Mesodermal cell (in vitro differentiated cells): ENCODE measurements at regions not wholly inside any gene's neighbourhood (a gene's known extent, or its start where the extent isn't known, plus 50 kb on each side); places are given as distances from the start of the nearest gene placed in this dataset.

ENCODE experiments used
- H3K27ac ChIP-seq: 2 replicates; pipeline ENCODE4 v1.7.0; 2013; ENCODE audit warnings: mild to moderate bottlenecking, low read depth, low read length, moderate library complexity; ENCODE audit not compliant: severe bottlenecking
- H3K36me3 ChIP-seq: 2 replicates; pipeline ENCODE4 v1.7.1; 2013; ENCODE audit warnings: mild to moderate bottlenecking, low read length, moderate library complexity; ENCODE audit not compliant: control insufficient read depth, insufficient read depth
- H3K4me1 ChIP-seq: one replicate; pipeline ENCODE4 v1.7.1; 2013; ENCODE audit warnings: mild to moderate bottlenecking, low read length; ENCODE audit not compliant: insufficient read depth, control insufficient read depth, poor library complexity, severe bottlenecking
- H3K4me3 ChIP-seq: 2 replicates; pipeline ENCODE4 v1.7.0; 2013; ENCODE audit warnings: low read length, control low read depth, mild to moderate bottlenecking; ENCODE audit not compliant: insufficient read depth, poor library complexity, severe bottlenecking; ENCODE audit errors: extremely low read depth
- H3K9me3 ChIP-seq: 2 replicates; pipeline ENCODE4 v1.7.1; 2013; ENCODE audit warnings: mild to moderate bottlenecking, low read length, moderate library complexity; ENCODE audit not compliant: control insufficient read depth
- WGBS, 2 experiments: methylation state at CpG; one replicate each; pipeline ENCODE4 v1.1.5; 2013; ENCODE audit warnings: missing lambda C conversion rate in 2 of 2; ENCODE audit not compliant: insufficient coverage in 2 of 2; 5-methylcytosine and 5-hydroxymethylcytosine counted together

DNA sequence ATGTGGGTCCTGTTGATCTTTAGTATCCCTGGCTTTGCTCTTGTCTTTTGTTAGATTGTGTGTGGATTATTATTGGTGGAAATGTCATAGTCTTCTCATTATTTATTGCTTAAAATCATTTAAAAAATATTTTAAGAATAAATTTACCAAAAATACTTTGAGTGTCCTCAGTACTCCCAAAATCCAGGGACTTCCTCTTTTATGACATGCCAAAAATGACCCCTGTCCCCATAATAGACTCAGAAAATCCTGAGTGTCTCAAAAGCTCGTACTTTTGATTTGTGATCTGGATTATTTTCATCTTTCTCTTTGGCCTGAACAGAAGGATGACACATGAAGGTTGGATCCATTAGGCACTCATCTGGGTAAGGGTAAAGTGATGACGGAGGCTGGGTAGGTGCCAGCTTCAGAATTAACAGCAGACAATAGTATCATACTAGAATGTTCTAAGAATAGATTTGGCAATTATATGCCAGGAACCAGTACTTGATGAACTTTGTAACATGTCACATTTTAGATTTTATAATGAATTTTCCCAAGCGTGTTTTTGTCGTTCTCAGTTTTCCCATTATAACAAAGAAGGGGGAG lies 602.2 kb upstream of the CDH8 start:
- Histone ChIP-seq H3K36me3 (no peaks in the 10 kb centered on the region), H3K4me3 (no peak overlapping the region), H3K27ac (no peak overlapping the region), H3K9me3 (no peaks in the 10 kb centered on the region), H3K4me1 (no peaks in the 10 kb centered on the region)
- WGBS, 2 experiments = 75% methylated on average over 1 of the region's 4 CpGs; no CpG with 5 or more reads in 1 of the 2 experiments

- Histone ChIP-seq H3K9me3 (no peaks in the 10 kb centered on the region), H3K4me3 (no peak overlapping the region), H3K36me3 (no peaks in the 10 kb centered on the region), H3K4me1 (no peaks in the 10 kb centered on the region), H3K27ac (no peak overlapping the region)
- 80% methylated on average over 1 of the region's 2 CpGs; no CpG with 5 or more reads in 1 of the 2 experiments for WGBS, 2 experiments
These were observed 589.1 kb upstream of the CDH8 start for GRCh38 chr16:62625326-62625725.

- no peaks in the 10 kb centered on the region for H3K4me1 ChIP-seq
- H3K27ac ChIP-seq = no peak overlapping the region
- H3K4me3 ChIP-seq = no peak overlapping the region
- no peaks in the 10 kb centered on the region for H3K36me3 ChIP-seq
- H3K9me3 ChIP-seq = no peaks in the 10 kb centered on the region
These were observed 584.0 kb upstream of the CDH8 start for GRCh38 chr16:62620275-62620674.

DNA sequence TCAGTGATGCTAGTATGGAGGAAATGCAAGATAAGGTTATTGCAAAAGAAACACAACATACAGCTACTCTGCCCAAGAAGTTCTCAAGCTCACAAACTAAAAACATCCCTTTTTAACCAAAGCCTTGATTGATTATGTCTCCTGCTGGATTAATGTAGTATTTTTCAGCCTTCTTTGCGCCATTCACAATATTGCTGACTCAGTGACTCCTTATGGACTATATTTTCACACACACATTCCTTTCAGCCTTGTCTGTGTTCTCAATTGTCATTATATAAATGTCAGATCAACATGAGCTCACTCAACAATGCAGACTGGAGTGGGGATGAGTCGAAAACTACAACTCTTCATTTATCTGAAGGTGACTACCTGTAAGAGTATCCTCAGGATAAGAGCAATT lies 579.3 kb upstream of the CDH8 start:
- Histone ChIP-seq H3K4me3 (no peak overlapping the region), H3K27ac (no peak overlapping the region), H3K36me3 (no peaks in the 10 kb centered on the region), H3K4me1 (no peaks in the 10 kb centered on the region), H3K9me3 (no peaks in the 10 kb centered on the region)
- WGBS, 2 experiments = 40% methylated on average over 2 of the region's 2 CpGs; no CpG with 5 or more reads in 1 of the 2 experiments

DNA sequence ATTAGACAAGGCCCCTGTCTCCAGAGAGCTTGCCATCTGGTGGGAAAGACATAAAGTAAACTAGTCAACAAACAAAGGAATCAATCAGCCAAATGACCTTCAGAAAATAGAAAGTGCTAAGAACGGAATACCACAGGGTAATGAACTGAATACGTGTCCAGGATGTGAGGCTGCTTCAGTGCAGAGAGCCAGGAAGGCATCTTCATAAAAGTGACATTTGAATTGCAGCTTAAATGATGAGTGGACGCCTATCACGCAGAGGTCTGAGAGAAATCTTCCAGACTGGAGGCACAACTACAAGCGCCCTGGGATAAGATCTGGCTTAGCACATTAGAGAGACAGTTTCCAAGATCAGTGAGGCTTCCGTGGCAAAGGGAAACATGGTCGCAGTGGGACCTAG lies 574.1 kb upstream of the CDH8 start:
- H3K36me3 ChIP-seq = no peaks in the 10 kb centered on the region
- no peaks in the 10 kb centered on the region for H3K9me3 ChIP-seq
- no peak overlapping the region for H3K4me3 ChIP-seq
- no peak overlapping the region for H3K27ac ChIP-seq
- 93 to 94% methylated on average over 7 of the region's 7 CpGs for WGBS, 2 experiments
- no peaks in the 10 kb centered on the region for H3K4me1 ChIP-seq

GRCh38 chr16:62602790-62603189 lies 566.6 kb upstream of the CDH8 start:
- 86 to 90% methylated on average over 2 to 3 of the region's 3 CpGs for WGBS, 2 experiments
- Histone ChIP-seq H3K27ac (no peak overlapping the region), H3K36me3 (no peaks in the 10 kb centered on the region), H3K9me3 (no peaks in the 10 kb centered on the region), H3K4me1 (no peaks in the 10 kb centered on the region), H3K4me3 (no peak overlapping the region)

DNA sequence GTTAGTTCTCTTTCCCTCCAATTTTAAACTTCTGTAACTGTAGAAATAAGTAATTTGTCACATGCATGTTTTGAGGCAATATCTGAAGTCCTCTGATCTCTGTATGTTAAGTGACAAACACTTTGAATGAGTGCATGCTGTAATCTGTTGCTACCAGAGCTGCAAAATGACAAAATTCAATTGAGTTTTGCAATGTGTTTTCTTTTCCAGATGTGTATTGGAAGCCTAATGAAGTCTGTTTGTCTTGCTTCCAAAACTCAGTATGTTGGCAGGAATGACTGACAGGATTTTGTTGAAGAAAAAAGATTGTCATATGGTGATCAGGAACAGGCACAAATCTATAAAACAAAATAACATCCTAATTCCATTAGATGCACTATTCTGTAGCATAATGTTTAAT lies 561.6 kb upstream of the CDH8 start:
- H3K4me1 ChIP-seq = no peaks in the 10 kb centered on the region
- H3K27ac ChIP-seq = no peak overlapping the region
- H3K4me3 ChIP-seq = no peak overlapping the region

DNA sequence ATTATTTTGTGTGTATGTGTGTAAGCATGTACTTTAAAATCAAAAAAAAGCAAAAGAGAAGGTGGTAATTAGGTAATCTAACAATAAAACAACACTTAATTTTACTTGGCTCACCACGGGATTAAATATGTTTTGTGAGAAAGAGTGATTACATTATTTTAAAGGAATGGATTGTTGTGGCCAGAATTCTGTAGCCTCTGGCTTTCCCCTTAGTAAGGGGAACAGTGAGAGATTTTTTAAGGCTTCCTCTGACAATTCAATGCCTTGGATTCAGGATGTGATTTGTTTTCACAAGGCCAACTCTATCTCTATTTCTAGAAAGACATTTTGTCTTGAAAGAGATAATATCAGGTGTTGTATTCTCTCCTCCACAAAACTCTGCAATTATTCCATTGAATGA lies 560.3 kb upstream of the CDH8 start:
- no CpG with 5 or more reads among the region's 1 CpG for WGBS, 2 experiments

More for the DNA sequence above, 561.6 kb upstream of the CDH8 start:
- Histone ChIP-seq H3K36me3 (no peaks in the 10 kb centered on the region), H3K9me3 (no peaks in the 10 kb centered on the region)

DNA sequence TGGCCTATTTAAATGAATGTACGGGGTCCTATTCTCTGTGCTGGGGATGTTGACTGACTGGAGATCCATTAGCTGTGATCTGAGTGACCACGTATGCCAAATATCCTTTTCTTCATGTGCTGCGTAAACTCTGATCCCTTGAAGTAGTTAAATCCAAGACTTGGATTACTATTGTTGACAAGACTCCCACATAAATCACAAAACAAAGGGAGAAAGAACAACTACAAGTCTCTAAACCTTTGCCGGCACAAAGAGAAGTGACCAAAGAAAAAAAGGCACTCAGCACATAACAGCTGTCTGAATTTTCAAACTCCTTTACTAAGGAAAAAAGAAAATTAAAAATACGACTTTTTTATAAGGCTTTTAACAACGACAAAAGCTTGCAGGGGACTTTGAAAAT lies 559.9 kb upstream of the CDH8 start:
- 87% methylated on average over 4 of the region's 6 CpGs; no CpG with 5 or more reads in 1 of the 2 experiments for WGBS, 2 experiments
- H3K27ac ChIP-seq = no peak overlapping the region

More for the DNA sequence above, 560.3 kb upstream of the CDH8 start:
- Histone ChIP-seq H3K36me3 (no peaks in the 10 kb centered on the region), H3K27ac (no peak overlapping the region), H3K9me3 (no peaks in the 10 kb centered on the region), H3K4me3 (no peak overlapping the region), H3K4me1 (no peaks in the 10 kb centered on the region)

DNA sequence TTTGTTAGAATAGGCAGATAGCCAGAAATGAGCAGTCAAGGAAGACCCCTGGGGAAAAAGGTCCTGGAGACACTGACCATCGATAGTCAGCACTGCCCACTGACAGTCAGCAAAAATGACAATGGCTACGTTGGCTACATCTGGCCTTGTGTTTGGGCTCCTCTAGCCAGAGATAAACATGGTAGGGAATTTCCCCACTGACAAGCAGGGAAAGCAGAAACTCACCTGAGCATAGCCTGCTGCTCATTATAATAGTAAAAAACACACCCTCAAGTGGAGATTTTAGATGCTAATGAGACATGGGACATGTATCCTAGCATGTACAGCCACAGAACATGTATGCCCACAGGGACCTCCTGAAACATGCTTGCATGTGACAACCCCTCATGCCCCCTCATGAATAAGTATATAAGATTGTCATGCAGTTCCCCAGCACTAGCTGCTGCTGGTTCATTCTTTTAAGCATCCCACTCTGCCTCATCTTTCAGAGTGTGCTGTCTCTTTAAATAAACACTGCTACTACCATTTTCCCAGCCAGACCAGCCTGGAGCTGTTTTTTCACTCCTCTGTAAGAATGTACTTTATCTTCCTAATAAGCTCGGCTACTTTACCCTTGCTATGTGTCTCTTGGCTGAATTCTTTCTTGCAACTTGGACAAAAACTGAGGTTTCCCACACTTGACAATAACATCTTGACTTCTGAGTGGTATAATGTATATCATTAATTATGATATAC lies 550.1 kb upstream of the CDH8 start:
- no peak overlapping the region for H3K27ac ChIP-seq
- no peaks in the 10 kb centered on the region for H3K4me1 ChIP-seq
- no peaks in the 10 kb centered on the region for H3K9me3 ChIP-seq
- WGBS, 2 experiments = 84 to 91% methylated on average over 2 to 3 of the region's 3 CpGs
- no peak overlapping the region for H3K4me3 ChIP-seq
- no peaks in the 10 kb centered on the region for H3K36me3 ChIP-seq

More for the DNA sequence above, 559.9 kb upstream of the CDH8 start:
- Histone ChIP-seq H3K36me3 (no peaks in the 10 kb centered on the region), H3K4me3 (no peak overlapping the region), H3K4me1 (no peaks in the 10 kb centered on the region), H3K9me3 (no peaks in the 10 kb centered on the region)

DNA sequence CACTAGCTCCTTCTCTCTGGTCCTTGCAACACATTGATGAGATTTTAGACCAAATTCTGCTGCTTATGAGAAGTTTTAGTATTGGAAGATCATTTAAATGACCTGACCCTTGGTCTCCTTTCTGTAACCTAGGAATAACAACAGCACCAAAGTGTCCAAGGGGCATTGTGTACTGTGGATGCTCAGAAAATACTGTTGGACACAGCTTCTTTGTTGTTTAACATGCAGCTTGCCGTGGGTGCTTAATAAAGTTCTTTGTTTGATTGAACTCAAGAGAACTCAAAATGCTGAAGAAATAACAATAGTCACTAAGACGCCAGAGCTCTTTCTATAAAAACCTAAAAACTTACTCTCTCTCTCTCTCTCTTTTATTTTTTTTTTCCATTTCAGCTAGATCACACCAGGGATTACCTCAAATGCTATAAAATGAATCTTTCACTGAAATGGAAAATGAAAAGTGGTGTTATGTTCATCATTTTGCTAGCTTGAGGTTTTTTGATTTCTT lies 548.9 kb upstream of the CDH8 start:
- no peaks in the 10 kb centered on the region for H3K9me3 ChIP-seq
- H3K27ac ChIP-seq = no peak overlapping the region
- WGBS, 2 experiments = 78% methylated on average over 1 of the region's 2 CpGs; no CpG with 5 or more reads in 1 of the 2 experiments
- H3K4me1 ChIP-seq = no peaks in the 10 kb centered on the region
- H3K4me3 ChIP-seq = no peak overlapping the region
- no peaks in the 10 kb centered on the region for H3K36me3 ChIP-seq
